ENCODE measurements at regions not wholly inside any gene's neighbourhood (a gene's known extent, or its start where the extent isn't known, plus 50 kb on each side); places are given as distances from the start of the nearest gene placed in this dataset.

DNA sequence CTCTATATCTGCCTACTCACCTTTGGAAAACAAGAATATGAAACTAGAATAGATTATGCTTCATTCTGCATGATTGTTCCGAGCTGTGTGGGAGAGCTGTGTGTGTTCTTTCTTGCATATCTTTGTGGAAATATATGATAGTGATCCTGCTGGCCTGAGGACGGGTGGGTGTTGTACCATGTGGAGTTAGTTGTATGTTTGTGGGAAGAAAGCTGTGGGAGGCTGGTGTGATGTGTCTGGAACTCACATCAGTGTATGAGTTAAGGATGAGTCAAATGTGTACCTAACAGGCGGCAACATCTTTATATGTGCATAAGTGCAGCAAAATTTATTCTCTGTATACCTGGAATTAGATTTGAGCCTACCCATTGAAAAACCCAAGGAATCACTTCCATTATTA lies 208.1 kb upstream of the ADGRL3 start (continued):
- TF ChIP-seq MAZ (IDR thresholded peaks at IDR 0.05; ENCODE audit: borderline replicate concordance, low read depth, low read length) (no peak), MAZ (CRISPR knock-in tag; IDR thresholded peaks at IDR 0.05; ENCODE audit: low read depth) (no peak), HDAC2 (CRISPR knock-in tag; IDR thresholded peaks at IDR 0.05) (no peak), TP53 (CRISPR knock-in tag; conservative IDR thresholded peaks at IDR 0.05) (no peak), FOSL2 (CRISPR knock-in tag; IDR thresholded peaks at IDR 0.05) (no peak), ZFP90 (CRISPR knock-in tag; IDR thresholded peaks at IDR 0.05; ENCODE audit: borderline replicate concordance) (no peak)
- TF ChIP-seq, protein P1, sequence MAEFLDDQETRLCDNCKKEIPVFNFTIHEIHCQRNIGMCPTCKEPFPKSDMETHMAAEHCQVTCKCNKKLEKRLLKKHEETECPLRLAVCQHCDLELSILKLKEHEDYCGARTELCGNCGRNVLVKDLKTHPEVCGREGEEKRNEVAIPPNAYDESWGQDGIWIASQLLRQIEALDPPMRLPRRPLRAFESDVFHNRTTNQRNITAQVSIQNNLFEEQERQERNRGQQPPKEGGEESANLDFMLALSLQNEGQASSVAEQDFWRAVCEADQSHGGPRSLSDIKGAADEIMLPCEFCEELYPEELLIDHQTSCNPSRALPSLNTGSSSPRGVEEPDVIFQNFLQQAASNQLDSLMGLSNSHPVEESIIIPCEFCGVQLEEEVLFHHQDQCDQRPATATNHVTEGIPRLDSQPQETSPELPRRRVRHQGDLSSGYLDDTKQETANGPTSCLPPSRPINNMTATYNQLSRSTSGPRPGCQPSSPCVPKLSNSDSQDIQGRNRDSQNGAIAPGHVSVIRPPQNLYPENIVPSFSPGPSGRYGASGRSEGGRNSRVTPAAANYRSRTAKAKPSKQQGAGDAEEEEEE (CRISPR knock-in tag; IDR thresholded peaks at IDR 0.05; ENCODE audit: borderline replicate concordance), result no peak
- TF ChIP-seq, protein P2, sequence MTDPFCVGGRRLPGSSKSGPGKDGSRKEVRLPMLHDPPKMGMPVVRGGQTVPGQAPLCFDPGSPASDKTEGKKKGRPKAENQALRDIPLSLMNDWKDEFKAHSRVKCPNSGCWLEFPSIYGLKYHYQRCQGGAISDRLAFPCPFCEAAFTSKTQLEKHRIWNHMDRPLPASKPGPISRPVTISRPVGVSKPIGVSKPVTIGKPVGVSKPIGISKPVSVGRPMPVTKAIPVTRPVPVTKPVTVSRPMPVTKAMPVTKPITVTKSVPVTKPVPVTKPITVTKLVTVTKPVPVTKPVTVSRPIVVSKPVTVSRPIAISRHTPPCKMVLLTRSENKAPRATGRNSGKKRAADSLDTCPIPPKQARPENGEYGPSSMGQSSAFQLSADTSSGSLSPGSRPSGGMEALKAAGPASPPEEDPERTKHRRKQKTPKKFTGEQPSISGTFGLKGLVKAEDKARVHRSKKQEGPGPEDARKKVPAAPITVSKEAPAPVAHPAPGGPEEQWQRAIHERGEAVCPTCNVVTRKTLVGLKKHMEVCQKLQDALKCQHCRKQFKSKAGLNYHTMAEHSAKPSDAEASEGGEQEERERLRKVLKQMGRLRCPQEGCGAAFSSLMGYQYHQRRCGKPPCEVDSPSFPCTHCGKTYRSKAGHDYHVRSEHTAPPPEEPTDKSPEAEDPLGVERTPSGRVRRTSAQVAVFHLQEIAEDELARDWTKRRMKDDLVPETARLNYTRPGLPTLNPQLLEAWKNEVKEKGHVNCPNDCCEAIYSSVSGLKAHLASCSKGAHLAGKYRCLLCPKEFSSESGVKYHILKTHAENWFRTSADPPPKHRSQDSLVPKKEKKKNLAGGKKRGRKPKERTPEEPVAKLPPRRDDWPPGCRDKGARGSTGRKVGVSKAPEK (CRISPR knock-in tag; IDR thresholded peaks at IDR 0.05; ENCODE audit: borderline replicate concordance), result no peak

DNA sequence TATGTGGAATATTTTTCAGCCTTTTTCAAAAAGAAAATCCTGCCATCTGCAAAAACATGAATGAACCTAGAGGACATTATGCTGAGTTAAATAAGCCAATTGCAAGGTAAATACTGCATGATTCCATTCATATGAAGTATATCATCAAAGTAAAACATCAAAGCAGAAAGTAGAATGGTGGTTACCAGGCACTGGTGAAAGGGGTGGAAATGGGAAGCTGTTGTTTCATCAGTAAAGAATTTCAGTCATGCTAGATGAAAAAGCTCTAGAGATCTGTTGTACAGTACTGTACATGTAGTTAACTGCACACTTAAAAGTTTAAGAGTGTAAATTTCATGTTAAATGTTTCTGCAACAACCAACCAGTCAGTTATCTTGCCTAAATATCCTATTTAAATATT lies 196.8 kb upstream of the ADGRL3 start:
- in situ Hi-C loops (cut with HindIII; ENCODE audit: extremely low pct_ligation_motif_present, low pct_unique_long_range_greater_than_20kb) (no loop called here), intact Hi-C loops (cut with micrococcal nuclease; ENCODE audit: unreplicated experiment) (no loop called here)
- H3K4me2 ChIP-seq (ENCODE audit: low read depth, low read length), result no peak overlapping the region
- H3K4me1 ChIP-seq (ENCODE audit: insufficient read depth, low read length), result no peaks in the 10 kb centered on the region
- peak; percentile 2 for DNase-seq (ENCODE audit: low spot score)
- CTCF ChIA-PET (ENCODE audit: low intra/inter-chr PET ratio, low total read pairs), result no interaction called here
- ATAC-seq, result no peak
- FAIRE-seq, result no peak
- no peak overlapping the region for H3K9ac ChIP-seq (ENCODE audit: insufficient read depth, low read depth, low read length)
- H3K79me2 ChIP-seq (ENCODE audit: insufficient read depth, low read length), result no peaks in the 10 kb centered on the region
- H3K4me3 ChIP-seq (replicated peaks in 1 of 3; ENCODE audit: insufficient read depth in 1 of 3, low read depth in 2 of 3, low read length in 3 of 3), result no peak overlapping the region
- no peak for TF ChIP-seq SPEN (CRISPR knock-in tag; IDR thresholded peaks at IDR 0.05; ENCODE audit: low read depth)
- no peak for TF ChIP-seq PHF21A (CRISPR knock-in tag; IDR thresholded peaks at IDR 0.05)
- no peak for TF ChIP-seq ELF4 (CRISPR knock-in tag; IDR thresholded peaks at IDR 0.05; ENCODE audit: borderline replicate concordance)
- POLR2A ChIA-PET, result no interaction called here
- H2AFZ ChIP-seq (ENCODE audit: low read length), result no peak overlapping the region
- no TSS peak for BruUV-seq (replicated peaks)
- no peaks in the 10 kb centered on the region for H4K20me1 ChIP-seq (ENCODE audit: insufficient read depth, low read length)
- H3K27me3 ChIP-seq (ENCODE audit: control insufficient read depth in 1 of 2, insufficient read depth in 2 of 2, low read length in 2 of 2), result no peaks in the 10 kb centered on the region
- H3K36me3 ChIP-seq (replicated peaks in 1 of 2; ENCODE audit: control insufficient read depth in 1 of 2, insufficient read depth in 2 of 2, low read length in 2 of 2), result no peaks in the 10 kb centered on the region
- H3K27ac ChIP-seq (ENCODE audit: extremely low read length, insufficient read depth, low read length), result no peak overlapping the region
- H3K9me3 ChIP-seq (ENCODE audit: low read length), result peaks cover 29% of the 10 kb centered on the region
